ENCODE measurements at regions not wholly inside any gene's neighbourhood (a gene's known extent, or its start where the extent isn't known, plus 50 kb on each side); places are given as distances from the start of the nearest gene placed in this dataset.

- no peak for ATAC-seq
- ChIA-PET CTCF (no interaction called here), RAD21 (ENCODE audit: low non-redundant PET in 1 of 2, low total read pairs in 2 of 2, uncharacterized antibody in 2 of 2, unreplicated experiment in 2 of 2) (no interaction called here), POLR2A (no interaction called here)
- Histone ChIP-seq H3K4me2 (ENCODE audit: low read length) (no peak overlapping the region), H3K9me2 (ENCODE audit: insufficient read depth) (no peaks in the 10 kb centered on the region), H3K9ac (ENCODE audit: low read length) (no peak overlapping the region), H2AFZ (ENCODE audit: low read depth, low read length, poor library complexity, severe bottlenecking) (no peak overlapping the region), H3K9me3 (ENCODE audit: control insufficient read depth in 1 of 2, insufficient read depth in 1 of 2, low read depth in 1 of 2, low read length in 2 of 2) (no peaks in the 10 kb centered on the region), H3K4me1 (ENCODE audit: control insufficient read depth in 1 of 2, insufficient read depth in 2 of 2, low read length in 2 of 2) (no peaks in the 10 kb centered on the region), H3K79me2 (ENCODE audit: insufficient read depth, low read length) (no peaks in the 10 kb centered on the region), H3K36me3 (ENCODE audit: control insufficient read depth in 1 of 2, insufficient read depth in 2 of 2, low read length in 2 of 2) (no peaks in the 10 kb centered on the region), H3K27ac (ENCODE audit: low read depth, low read length) (no peak overlapping the region), H3K27me3 (ENCODE audit: insufficient read depth, low read length) (no peaks in the 10 kb centered on the region), H4K20me1 (ENCODE audit: insufficient read depth) (no peaks in the 10 kb centered on the region; the same call in 1 of the 2 replicates), H3K4me3 (replicated peaks in 1 of 2; ENCODE audit: low read depth in 1 of 2, low read length in 2 of 2) (no peak overlapping the region)
- intact Hi-C loops (cut with micrococcal nuclease) = no loop called here
- no peak for TF ChIP-seq EZH2phosphoT487 (IDR thresholded peaks at IDR 0.05; ENCODE audit: borderline replicate concordance)
- no peak for DNase-seq (ENCODE audit: low read depth, low spot score)
- no TSS peak for BruUV-seq (replicated peaks)
These were observed 1611.5 kb upstream of the TMEFF2 start for GRCh38 chr2:193806088-193806774.

- ChIA-PET POLR2A (no interaction called here), RAD21 (ENCODE audit: low non-redundant PET in 1 of 2, low total read pairs in 2 of 2, uncharacterized antibody in 2 of 2, unreplicated experiment in 2 of 2) (no interaction called here), CTCF (no interaction called here)
- DNase-seq (ENCODE audit: low read depth, low spot score) (no peak), ATAC-seq (no peak)
- Histone ChIP-seq H4K20me1 (ENCODE audit: insufficient read depth) (no peaks in the 10 kb centered on the region), H3K4me3 (replicated peaks in 1 of 2; ENCODE audit: low read depth in 1 of 2, low read length in 2 of 2) (no peak overlapping the region), H3K4me2 (ENCODE audit: low read length) (no peak overlapping the region), H3K36me3 (ENCODE audit: control insufficient read depth in 1 of 2, insufficient read depth in 2 of 2, low read length in 2 of 2) (no peaks in the 10 kb centered on the region), H3K9me2 (ENCODE audit: insufficient read depth) (no peaks in the 10 kb centered on the region), H3K9me3 (ENCODE audit: control insufficient read depth in 1 of 2, insufficient read depth in 1 of 2, low read depth in 1 of 2, low read length in 2 of 2) (no peaks in the 10 kb centered on the region), H3K9ac (ENCODE audit: low read length) (no peak overlapping the region), H3K27me3 (ENCODE audit: insufficient read depth, low read length) (no peaks in the 10 kb centered on the region), H3K79me2 (ENCODE audit: insufficient read depth, low read length) (no peaks in the 10 kb centered on the region), H3K4me1 (ENCODE audit: control insufficient read depth in 1 of 2, insufficient read depth in 2 of 2, low read length in 2 of 2) (no peaks in the 10 kb centered on the region), H3K27ac (ENCODE audit: low read depth, low read length) (no peak overlapping the region), H2AFZ (ENCODE audit: low read depth, low read length, poor library complexity, severe bottlenecking) (no peak overlapping the region)
- no TSS peak for BruUV-seq (replicated peaks)
- intact Hi-C loops (cut with micrococcal nuclease) = no loop called here
- TF ChIP-seq YY1 (IDR thresholded peaks at IDR 0.05; ENCODE audit: extremely low read depth, insufficient replicate concordance, low read depth, low read length) = no peak
- TF ChIP-seq CEBPB (IDR thresholded peaks at IDR 0.05; ENCODE audit: low read depth) = no peak
- TF ChIP-seq ZBTB33 (IDR thresholded peaks at IDR 0.05; ENCODE audit: extremely low read depth, insufficient replicate concordance, low read length) = no peak
- TF ChIP-seq ZFX (IDR thresholded peaks at IDR 0.05) = no peak
- no peak for TF ChIP-seq CBX3 (IDR thresholded peaks at IDR 0.05; ENCODE audit: low read depth)
- TF ChIP-seq SP1 (IDR thresholded peaks at IDR 0.05; ENCODE audit: low read depth) = no peak
- TF ChIP-seq RAD21 (IDR thresholded peaks at IDR 0.05; ENCODE audit: low read depth) = no peak
- no peak for TF ChIP-seq EGR1 (IDR thresholded peaks at IDR 0.05; ENCODE audit: low read depth)
- no peak for TF ChIP-seq ELF1 (IDR thresholded peaks at IDR 0.05; ENCODE audit: borderline replicate concordance, low read depth)
- TF ChIP-seq SIN3A (IDR thresholded peaks at IDR 0.05; ENCODE audit: low read depth) = no peak
- TF ChIP-seq JUND (IDR thresholded peaks at IDR 0.05) = no peak
- TF ChIP-seq ATF3 (IDR thresholded peaks at IDR 0.05) = no peak
- TF ChIP-seq EZH2 (IDR thresholded peaks at IDR 0.05) = no peak
- no peak for TF ChIP-seq REST (IDR thresholded peaks at IDR 0.05; ENCODE audit: low read depth)
- TF ChIP-seq FOSL1 (IDR thresholded peaks at IDR 0.05; ENCODE audit: low read depth) = no peak
- TF ChIP-seq POLR2AphosphoS5 (IDR thresholded peaks at IDR 0.05; ENCODE audit: low read depth, low read length) = no peak
These were observed 1602.1 kb upstream of the TMEFF2 start for GRCh38 chr2:193796847-193797246.

All from HCT116 (cell line).